ENCODE measurements at regions not wholly inside any gene's neighbourhood (a gene's known extent, or its start where the extent isn't known, plus 50 kb on each side); places are given as distances from the start of the nearest gene placed in this dataset.

DNA sequence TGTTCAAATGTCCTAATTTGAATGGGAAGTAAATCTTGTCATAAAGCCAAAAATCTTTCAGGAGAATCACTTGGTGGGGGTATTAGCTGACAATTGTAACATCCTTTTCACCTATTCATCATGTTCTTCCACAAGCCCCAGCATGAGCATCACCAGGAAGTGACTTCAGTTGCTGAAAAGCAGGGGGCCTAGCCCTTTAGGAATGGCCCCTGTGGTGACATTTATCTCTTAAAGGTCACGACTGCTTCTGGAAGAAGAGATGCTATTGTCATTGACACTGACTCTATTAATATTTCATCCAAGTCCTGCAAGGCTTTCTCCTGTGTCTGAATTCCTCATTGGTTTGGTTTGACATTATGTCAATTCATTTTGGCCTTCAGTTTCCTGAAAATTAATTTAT, 92.6 kb downstream of the OR5AK2 start (continued):
- TF ChIP-seq, protein P1, sequence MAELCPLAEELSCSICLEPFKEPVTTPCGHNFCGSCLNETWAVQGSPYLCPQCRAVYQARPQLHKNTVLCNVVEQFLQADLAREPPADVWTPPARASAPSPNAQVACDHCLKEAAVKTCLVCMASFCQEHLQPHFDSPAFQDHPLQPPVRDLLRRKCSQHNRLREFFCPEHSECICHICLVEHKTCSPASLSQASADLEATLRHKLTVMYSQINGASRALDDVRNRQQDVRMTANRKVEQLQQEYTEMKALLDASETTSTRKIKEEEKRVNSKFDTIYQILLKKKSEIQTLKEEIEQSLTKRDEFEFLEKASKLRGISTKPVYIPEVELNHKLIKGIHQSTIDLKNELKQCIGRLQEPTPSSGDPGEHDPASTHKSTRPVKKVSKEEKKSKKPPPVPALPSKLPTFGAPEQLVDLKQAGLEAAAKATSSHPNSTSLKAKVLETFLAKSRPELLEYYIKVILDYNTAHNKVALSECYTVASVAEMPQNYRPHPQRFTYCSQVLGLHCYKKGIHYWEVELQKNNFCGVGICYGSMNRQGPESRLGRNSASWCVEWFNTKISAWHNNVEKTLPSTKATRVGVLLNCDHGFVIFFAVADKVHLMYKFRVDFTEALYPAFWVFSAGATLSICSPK (IDR thresholded peaks at IDR 0.05; ENCODE audit: borderline replicate concordance): no peak
- TF ChIP-seq TAF9B (IDR thresholded peaks at IDR 0.05; ENCODE audit: partially characterized antibody) (no peak), ZNF175 (CRISPR knock-in tag; IDR thresholded peaks at IDR 0.05; ENCODE audit: low read depth) (no peak), SP1 (CRISPR knock-in tag; IDR thresholded peaks at IDR 0.05) (no peak), RBM39 (optimal IDR thresholded peaks at IDR 0.05; ENCODE audit: low read depth, low read length) (no peak), SMC3 (conservative IDR thresholded peaks at IDR 0.05; ENCODE audit: insufficient read depth, low read depth, low read length) (no peak)
- TF ChIP-seq, protein P2, sequence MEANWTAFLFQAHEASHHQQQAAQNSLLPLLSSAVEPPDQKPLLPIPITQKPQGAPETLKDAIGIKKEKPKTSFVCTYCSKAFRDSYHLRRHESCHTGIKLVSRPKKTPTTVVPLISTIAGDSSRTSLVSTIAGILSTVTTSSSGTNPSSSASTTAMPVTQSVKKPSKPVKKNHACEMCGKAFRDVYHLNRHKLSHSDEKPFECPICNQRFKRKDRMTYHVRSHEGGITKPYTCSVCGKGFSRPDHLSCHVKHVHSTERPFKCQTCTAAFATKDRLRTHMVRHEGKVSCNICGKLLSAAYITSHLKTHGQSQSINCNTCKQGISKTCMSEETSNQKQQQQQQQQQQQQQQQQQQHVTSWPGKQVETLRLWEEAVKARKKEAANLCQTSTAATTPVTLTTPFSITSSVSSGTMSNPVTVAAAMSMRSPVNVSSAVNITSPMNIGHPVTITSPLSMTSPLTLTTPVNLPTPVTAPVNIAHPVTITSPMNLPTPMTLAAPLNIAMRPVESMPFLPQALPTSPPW (CRISPR knock-in tag; IDR thresholded peaks at IDR 0.05): no peak

DNA sequence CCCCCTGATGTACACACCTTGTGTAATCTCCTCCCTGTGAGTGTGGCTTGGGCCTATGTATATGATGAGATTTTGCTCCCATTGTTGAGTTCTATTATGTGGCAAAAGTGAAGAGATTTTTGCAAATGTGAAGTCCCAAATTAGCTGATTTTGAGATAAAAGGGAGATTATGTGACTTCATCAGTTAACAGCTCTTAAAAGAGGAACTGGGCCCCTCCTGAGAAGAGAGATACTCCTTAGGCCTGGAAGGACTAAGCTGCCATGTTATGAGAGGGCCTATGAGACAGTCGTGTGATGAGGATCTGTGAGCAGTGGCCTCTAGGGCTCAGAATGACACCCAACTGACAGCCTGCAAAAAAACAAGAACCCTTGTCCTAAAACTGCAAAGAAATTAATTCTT, 93.4 kb downstream of the OR5AK2 start:
- Histone ChIP-seq H3K4me3 (no peak overlapping the region), H3K27ac (ENCODE audit: extremely low read depth, low read depth, low read length) (no peak overlapping the region), H3K36me3 (ENCODE audit: control insufficient read depth, insufficient read depth, low read length) (no peaks in the 10 kb centered on the region), H3K9me3 (replicated peaks; ENCODE audit: control insufficient read depth, insufficient read depth, low read depth, low read length) (no peaks in the 10 kb centered on the region), H3K4me2 (ENCODE audit: insufficient read depth, low read length) (no peak overlapping the region), H3K4me1 (replicated peaks in 1 of 2; ENCODE audit: control insufficient read depth in 2 of 2, insufficient read depth in 2 of 2, low read length in 2 of 2) (no peaks in the 10 kb centered on the region), H3K79me2 (ENCODE audit: control insufficient read depth, insufficient read depth, low read length) (no peaks in the 10 kb centered on the region), H4K20me1 (replicated peaks; ENCODE audit: control insufficient read depth, insufficient read depth, low read length) (no peaks in the 10 kb centered on the region), H3K9me1 (ENCODE audit: control insufficient read depth, insufficient read depth, low read length) (no peaks in the 10 kb centered on the region), H2AFZ (ENCODE audit: low read depth, low read length) (no peak overlapping the region), H3K9ac (ENCODE audit: insufficient read depth in 1 of 2, low read depth in 2 of 2, low read length in 2 of 2) (no peak overlapping the region), H3K27me3 (ENCODE audit: control insufficient read depth in 2 of 2, insufficient read depth in 2 of 2, low read length in 2 of 2) (no peaks in the 10 kb centered on the region)
- DNase-seq (ENCODE audit: extremely low read depth in 1 of 4, low spot score in 3 of 4): no peak
- CTCF ChIA-PET (ENCODE audit: low intra/inter-chr PET ratio): no interaction called here
- FAIRE-seq: no peak
- no TSS peak for BruUV-seq (replicated peaks)
- no peak for ATAC-seq
- TF ChIP-seq SMAD1 (IDR thresholded peaks at IDR 0.05; ENCODE audit: low read depth, low read length, partially characterized antibody) (no peak), SPI1 (IDR thresholded peaks at IDR 0.05; ENCODE audit: borderline replicate concordance, low read depth, low read length) (peak; percentile 48; the same call in 1 of the 2 replicates), SREBF2 (CRISPR knock-in tag; IDR thresholded peaks at IDR 0.05) (no peak)
- TF ChIP-seq, protein P3, sequence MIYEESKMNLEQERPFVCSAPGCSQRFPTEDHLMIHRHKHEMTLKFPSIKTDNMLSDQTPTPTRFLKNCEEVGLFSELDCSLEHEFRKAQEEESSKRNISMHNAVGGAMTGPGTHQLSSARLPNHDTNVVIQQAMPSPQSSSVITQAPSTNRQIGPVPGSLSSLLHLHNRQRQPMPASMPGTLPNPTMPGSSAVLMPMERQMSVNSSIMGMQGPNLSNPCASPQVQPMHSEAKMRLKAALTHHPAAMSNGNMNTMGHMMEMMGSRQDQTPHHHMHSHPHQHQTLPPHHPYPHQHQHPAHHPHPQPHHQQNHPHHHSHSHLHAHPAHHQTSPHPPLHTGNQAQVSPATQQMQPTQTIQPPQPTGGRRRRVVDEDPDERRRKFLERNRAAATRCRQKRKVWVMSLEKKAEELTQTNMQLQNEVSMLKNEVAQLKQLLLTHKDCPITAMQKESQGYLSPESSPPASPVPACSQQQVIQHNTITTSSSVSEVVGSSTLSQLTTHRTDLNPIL (CRISPR knock-in tag; IDR thresholded peaks at IDR 0.05): no peak
- intact Hi-C loops (cut with micrococcal nuclease): no loop called here
- in situ Hi-C loops (cut with MboI): no loop called here
- 6% methylated on average over 1 of the region's 1 CpG for WGBS (ENCODE audit: insufficient coverage, low coverage, missing lambda C conversion rate)
- POLR2A ChIA-PET: no interaction called here
